ENCODE measurements at regions not wholly inside any gene's neighbourhood (a gene's known extent, or its start where the extent isn't known, plus 50 kb on each side); places are given as distances from the start of the nearest gene placed in this dataset.

DNA sequence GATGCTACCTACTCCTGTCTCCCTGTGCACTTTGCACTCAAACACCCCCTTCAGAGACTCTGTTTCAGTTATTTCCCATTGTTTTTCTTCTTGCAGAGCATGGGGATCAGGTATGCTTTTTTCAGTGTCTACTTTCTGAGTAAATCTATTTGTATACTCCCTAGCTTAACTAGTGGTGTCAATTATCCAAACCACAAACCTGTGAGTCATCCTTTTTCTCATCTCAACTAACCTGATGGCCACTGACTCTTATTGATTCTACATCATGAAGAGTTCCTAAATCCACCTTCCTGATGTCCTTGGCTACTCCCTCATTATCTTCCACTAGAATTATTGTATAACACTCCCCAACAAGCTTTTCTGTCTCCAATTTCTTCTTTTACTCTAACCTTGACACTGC, 68.0 kb downstream of the DIPK2A start:
- TF ChIP-seq, protein P1, sequence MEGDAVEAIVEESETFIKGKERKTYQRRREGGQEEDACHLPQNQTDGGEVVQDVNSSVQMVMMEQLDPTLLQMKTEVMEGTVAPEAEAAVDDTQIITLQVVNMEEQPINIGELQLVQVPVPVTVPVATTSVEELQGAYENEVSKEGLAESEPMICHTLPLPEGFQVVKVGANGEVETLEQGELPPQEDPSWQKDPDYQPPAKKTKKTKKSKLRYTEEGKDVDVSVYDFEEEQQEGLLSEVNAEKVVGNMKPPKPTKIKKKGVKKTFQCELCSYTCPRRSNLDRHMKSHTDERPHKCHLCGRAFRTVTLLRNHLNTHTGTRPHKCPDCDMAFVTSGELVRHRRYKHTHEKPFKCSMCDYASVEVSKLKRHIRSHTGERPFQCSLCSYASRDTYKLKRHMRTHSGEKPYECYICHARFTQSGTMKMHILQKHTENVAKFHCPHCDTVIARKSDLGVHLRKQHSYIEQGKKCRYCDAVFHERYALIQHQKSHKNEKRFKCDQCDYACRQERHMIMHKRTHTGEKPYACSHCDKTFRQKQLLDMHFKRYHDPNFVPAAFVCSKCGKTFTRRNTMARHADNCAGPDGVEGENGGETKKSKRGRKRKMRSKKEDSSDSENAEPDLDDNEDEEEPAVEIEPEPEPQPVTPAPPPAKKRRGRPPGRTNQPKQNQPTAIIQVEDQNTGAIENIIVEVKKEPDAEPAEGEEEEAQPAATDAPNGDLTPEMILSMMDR (IDR thresholded peaks at IDR 0.05) = no peak
- TF ChIP-seq POLR2A (IDR thresholded peaks at IDR 0.05) (no peak), EP300 (IDR thresholded peaks at IDR 0.05) (no peak)

Measured in tibial nerve (tissue), 4 donors.